KMS-11 (cell line): ENCODE measurements at regions not wholly inside any gene's neighbourhood (a gene's known extent, or its start where the extent isn't known, plus 50 kb on each side); places are given as distances from the start of the nearest gene placed in this dataset.

Experiments
- H2AFZ ChIP-seq: fragments of 200-600 bp; sonication (generic); 2 replicates; pipeline ENCODE4 v1.6.1; 2016; ENCODE audit warnings: antibody characterized with exemption, mixed run types, low read depth
- H3K27ac ChIP-seq: fragments of 200-600 bp; sonication (generic); 2 replicates; pipeline ENCODE4 v1.6.1; 2016; ENCODE audit warnings: mild to moderate bottlenecking, mixed run types
- H3K27me3 ChIP-seq: fragments of 200-600 bp; sonication (generic); 2 replicates; pipeline ENCODE4 v1.6.1; 2017; ENCODE audit warnings: mild to moderate bottlenecking, low read depth, mixed run types, moderate library complexity; ENCODE audit not compliant: insufficient read depth
- H3K36me3 ChIP-seq: fragments of 200-600 bp; sonication (generic); 2 replicates; pipeline ENCODE4 v1.6.1; 2017; ENCODE audit warnings: mild to moderate bottlenecking, mixed run types; ENCODE audit not compliant: insufficient read depth
- H3K4me1 ChIP-seq: fragments of 200-600 bp; sonication (generic); 2 replicates; pipeline ENCODE4 v1.6.1; 2016; ENCODE audit warnings: mild to moderate bottlenecking, low read depth, mixed run types; ENCODE audit not compliant: poor library complexity, severe bottlenecking
- H3K4me2 ChIP-seq: fragments of 200-600 bp; sonication (generic); 2 replicates; pipeline ENCODE4 v1.7.0; 2016; ENCODE audit warnings: mild to moderate bottlenecking, mixed run types
- H3K4me3 ChIP-seq: fragments of 200-600 bp; sonication (generic); IDR thresholded peaks from 2 replicates; pipeline ENCODE4 v1.6.1; 2017; ENCODE audit warnings: low read depth, low read length, mixed read lengths; ENCODE audit not compliant: insufficient read depth
- H3K79me2 ChIP-seq: fragments of 200-600 bp; sonication (generic); 2 replicates; pipeline ENCODE4 v1.6.1; 2016; ENCODE audit warnings: low read depth, mixed run types; ENCODE audit not compliant: insufficient read depth
- H3K9ac ChIP-seq: fragments of 200-600 bp; sonication (generic); 2 replicates; pipeline ENCODE4 v1.6.1; 2016; ENCODE audit warnings: mild to moderate bottlenecking, mixed run types
- H4K20me1 ChIP-seq: fragments of 200-600 bp; sonication (generic); 2 replicates; pipeline ENCODE4 v1.6.1; 2016; ENCODE audit warnings: mild to moderate bottlenecking, mixed run types; ENCODE audit not compliant: insufficient read depth
- TF ChIP-seq, protein P1 (sequence below): fragments of 200-600 bp; sonication (generic); conservative IDR thresholded peaks from 2 replicates; pipeline ENCODE4 v1.6.1; 2017; ENCODE audit warnings: low read depth, mild to moderate bottlenecking, antibody characterized with exemption, low read length, moderate library complexity, mixed read lengths

DNA sequence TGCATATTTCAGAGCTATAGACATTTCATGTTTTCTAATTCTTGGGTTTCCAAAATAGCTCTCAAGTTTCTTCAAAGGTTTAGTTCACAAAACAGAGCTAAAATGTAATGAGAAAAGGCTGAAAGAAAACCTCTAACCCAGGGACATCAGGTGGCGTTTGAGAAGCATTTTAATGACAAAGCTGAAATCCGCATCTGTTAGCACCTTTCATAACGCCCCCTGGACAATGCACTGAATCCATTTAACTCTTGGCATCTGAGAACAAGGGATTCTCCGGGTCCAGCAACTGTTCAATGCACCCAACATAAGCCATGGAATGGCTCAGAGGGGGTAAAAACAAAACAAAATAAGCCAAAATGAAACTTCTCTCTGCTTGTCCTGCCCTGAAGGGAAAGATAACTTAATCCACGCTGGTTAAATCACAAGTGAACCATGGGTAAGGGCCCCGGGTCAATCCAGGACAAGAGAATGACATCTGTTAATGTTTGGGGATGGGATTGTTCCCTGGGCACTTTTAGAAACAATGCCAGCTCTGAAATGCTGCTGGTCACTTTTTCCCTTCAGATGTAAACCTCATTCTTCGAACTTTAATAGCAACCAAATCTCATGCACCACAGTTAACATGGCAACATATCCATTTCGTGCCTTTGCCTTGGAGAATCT lies 466.2 kb upstream of the ADAMTS9 start:
- Histone ChIP-seq H3K79me2 (no peaks in the 10 kb centered on the region), H3K36me3 (no peaks in the 10 kb centered on the region), H3K9ac (no peak overlapping the region), H4K20me1 (no peaks in the 10 kb centered on the region), H3K27ac (no peak overlapping the region), H3K4me3 (no peak overlapping the region), H3K4me1 (no peaks in the 10 kb centered on the region), H3K4me2 (no peak overlapping the region), H2AFZ (no peak overlapping the region), H3K27me3 (no peaks in the 10 kb centered on the region)
- TF ChIP-seq, protein P1, sequence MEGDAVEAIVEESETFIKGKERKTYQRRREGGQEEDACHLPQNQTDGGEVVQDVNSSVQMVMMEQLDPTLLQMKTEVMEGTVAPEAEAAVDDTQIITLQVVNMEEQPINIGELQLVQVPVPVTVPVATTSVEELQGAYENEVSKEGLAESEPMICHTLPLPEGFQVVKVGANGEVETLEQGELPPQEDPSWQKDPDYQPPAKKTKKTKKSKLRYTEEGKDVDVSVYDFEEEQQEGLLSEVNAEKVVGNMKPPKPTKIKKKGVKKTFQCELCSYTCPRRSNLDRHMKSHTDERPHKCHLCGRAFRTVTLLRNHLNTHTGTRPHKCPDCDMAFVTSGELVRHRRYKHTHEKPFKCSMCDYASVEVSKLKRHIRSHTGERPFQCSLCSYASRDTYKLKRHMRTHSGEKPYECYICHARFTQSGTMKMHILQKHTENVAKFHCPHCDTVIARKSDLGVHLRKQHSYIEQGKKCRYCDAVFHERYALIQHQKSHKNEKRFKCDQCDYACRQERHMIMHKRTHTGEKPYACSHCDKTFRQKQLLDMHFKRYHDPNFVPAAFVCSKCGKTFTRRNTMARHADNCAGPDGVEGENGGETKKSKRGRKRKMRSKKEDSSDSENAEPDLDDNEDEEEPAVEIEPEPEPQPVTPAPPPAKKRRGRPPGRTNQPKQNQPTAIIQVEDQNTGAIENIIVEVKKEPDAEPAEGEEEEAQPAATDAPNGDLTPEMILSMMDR = no peak

DNA sequence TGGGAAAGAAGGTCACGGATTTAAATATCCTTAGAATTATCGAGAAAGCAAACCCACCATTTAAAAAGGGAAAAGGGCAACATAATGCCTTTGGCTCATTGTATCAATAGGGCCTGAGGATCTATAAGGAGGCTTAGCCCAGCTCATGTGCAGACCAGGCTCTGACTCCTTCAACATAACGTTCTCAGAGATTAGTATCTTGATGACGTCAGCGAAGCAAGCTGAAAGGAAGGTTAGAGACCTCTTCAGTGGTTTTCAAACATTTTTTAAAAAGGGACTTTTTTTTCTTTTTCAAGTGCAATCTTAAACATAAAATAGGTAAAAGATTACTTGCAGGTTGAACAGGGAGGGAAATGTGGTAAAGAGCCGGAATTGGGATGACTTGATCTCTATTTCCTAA lies 463.9 kb upstream of the ADAMTS9 start:
- H3K27ac ChIP-seq = no peak overlapping the region
- H3K9ac ChIP-seq = no peak overlapping the region
- H3K4me3 ChIP-seq = no peak overlapping the region
- no peaks in the 10 kb centered on the region for H4K20me1 ChIP-seq
- H3K79me2 ChIP-seq = no peaks in the 10 kb centered on the region
- no peak overlapping the region for H3K4me2 ChIP-seq
- no peaks in the 10 kb centered on the region for H3K27me3 ChIP-seq
- H2AFZ ChIP-seq = no peak overlapping the region
- TF ChIP-seq, protein P1 = no peak
- H3K4me1 ChIP-seq = no peaks in the 10 kb centered on the region
- H3K36me3 ChIP-seq = no peaks in the 10 kb centered on the region

DNA sequence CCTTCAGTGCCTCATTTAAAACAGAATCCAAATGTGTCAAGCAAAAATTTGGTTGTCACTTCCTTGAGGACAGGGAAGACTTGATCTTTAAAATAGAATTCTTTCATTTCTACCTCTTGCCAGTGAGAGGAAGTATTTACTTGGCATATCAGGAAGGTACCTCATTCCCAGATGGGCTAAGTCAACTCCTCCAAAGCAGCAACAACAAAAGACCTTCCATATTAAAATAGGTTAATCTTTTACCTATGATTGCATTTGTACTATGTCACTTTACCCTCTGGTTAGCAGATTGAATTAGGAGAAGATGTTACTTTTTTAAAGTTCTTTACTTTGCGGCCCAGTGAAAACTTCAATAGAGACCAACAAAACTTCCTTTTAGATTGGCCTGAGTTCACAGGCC lies 462.1 kb upstream of the ADAMTS9 start:
- no peak overlapping the region for H2AFZ ChIP-seq
- no peaks in the 10 kb centered on the region for H3K36me3 ChIP-seq
- no peak overlapping the region for H3K4me3 ChIP-seq
- H3K79me2 ChIP-seq = no peaks in the 10 kb centered on the region
- H3K9ac ChIP-seq = no peak overlapping the region
- no peaks in the 10 kb centered on the region for H4K20me1 ChIP-seq
- H3K27me3 ChIP-seq = no peaks in the 10 kb centered on the region
- TF ChIP-seq, protein P1 = no peak
- H3K4me2 ChIP-seq = no peak overlapping the region
- no peak overlapping the region for H3K27ac ChIP-seq
- no peaks in the 10 kb centered on the region for H3K4me1 ChIP-seq

DNA sequence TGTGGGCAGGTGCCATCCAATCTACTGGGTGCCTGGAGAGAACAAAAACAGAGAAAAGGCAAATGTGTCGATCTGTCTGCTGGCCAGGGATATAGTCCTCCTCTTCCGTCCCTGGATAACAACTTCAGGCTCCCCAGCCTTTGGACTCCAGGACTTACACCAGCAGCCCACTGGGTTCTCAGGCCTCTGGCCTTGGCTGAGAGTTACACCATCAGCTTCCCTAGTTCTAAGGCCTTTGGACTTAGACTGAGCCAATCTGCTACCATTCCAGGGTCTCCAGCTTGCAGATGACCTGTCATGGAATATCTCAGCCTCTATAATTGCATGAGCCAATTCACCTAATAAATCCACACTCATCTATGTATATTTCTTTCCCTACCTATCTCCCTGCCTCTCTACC lies 460.9 kb upstream of the ADAMTS9 start:
- H3K4me3 ChIP-seq = no peak overlapping the region
- no peaks in the 10 kb centered on the region for H3K27me3 ChIP-seq
- TF ChIP-seq, protein P1 = no peak
- H3K4me2 ChIP-seq = no peak overlapping the region
- no peaks in the 10 kb centered on the region for H3K4me1 ChIP-seq
- no peaks in the 10 kb centered on the region for H3K79me2 ChIP-seq
- no peak overlapping the region for H2AFZ ChIP-seq
- H3K27ac ChIP-seq = no peak overlapping the region
- H3K36me3 ChIP-seq = no peaks in the 10 kb centered on the region
- no peaks in the 10 kb centered on the region for H4K20me1 ChIP-seq
- no peak overlapping the region for H3K9ac ChIP-seq
